GM12865 (cell line): ENCODE measurements at regions not wholly inside any gene's neighbourhood (a gene's known extent, or its start where the extent isn't known, plus 50 kb on each side); places are given as distances from the start of the nearest gene placed in this dataset.

Experiments
- DNase-seq: peaks from one replicate; pipeline ENCODE4 v3.0.0; 2010; ENCODE audit warnings: low read depth
- H3K4me3 ChIP-seq: 2 replicates; pipeline ENCODE4 v1.5.1; 2011; ENCODE audit warnings: mild to moderate bottlenecking, low read depth, low read length, control low read depth
- CTCF ChIP-seq: IDR thresholded peaks from 2 replicates; pipeline ENCODE4 v1.5.1; 2011; ENCODE audit warnings: low read length, control low read depth, low read depth, inconsistent platforms; ENCODE audit not compliant: insufficient read depth; ENCODE audit errors: missing control alignments

- no peak for TF ChIP-seq CTCF
- no peak overlapping the region for H3K4me3 ChIP-seq
- DNase-seq = no peak
These were observed 268.5 kb upstream of the HDAC4 start for GRCh38 chr2:239669181-239669898.

- no peak for TF ChIP-seq CTCF
- DNase-seq = no peak
- H3K4me3 ChIP-seq = no peak overlapping the region
These were observed 267.8 kb upstream of the HDAC4 start for GRCh38 chr2:239668651-239669050.

GRCh38 chr2:239668042-239668441, 267.2 kb upstream of the HDAC4 start:
- TF ChIP-seq CTCF = no peak
- DNase-seq = no peak
- H3K4me3 ChIP-seq = no peak overlapping the region

GRCh38 chr2:239667431-239667985, 266.7 kb upstream of the HDAC4 start:
- no peak overlapping the region for H3K4me3 ChIP-seq
- TF ChIP-seq CTCF = no peak
- DNase-seq = no peak

GRCh38 chr2:239666855-239667376, 266.1 kb upstream of the HDAC4 start:
- no peak overlapping the region for H3K4me3 ChIP-seq
- no peak for TF ChIP-seq CTCF
- no peak for DNase-seq

GRCh38 chr2:239666053-239666854, 265.4 kb upstream of the HDAC4 start:
- no peak for TF ChIP-seq CTCF
- DNase-seq = no peak
- H3K4me3 ChIP-seq = no peak overlapping the region
